A673 (cell line): ENCODE measurements at regions not wholly inside any gene's neighbourhood (a gene's known extent, or its start where the extent isn't known, plus 50 kb on each side); places are given as distances from the start of the nearest gene placed in this dataset.

Experiments
- BruUV-seq: library from RNA; stranded (reverse); fragments of 400-500 nt; replicated peaks from 2 replicates; lab custom pipeline; 2021; lab: Mats Ljungman, UMichigan
- CTCF ChIA-PET: fragments of 300-600 bp; sonication (Branson Sonifier 250); formaldehyde crosslinking; loops from one replicate; lab custom pipeline; 2022; ENCODE audit warnings: antibody characterized with exemption; lab: Charles Lee
- POLR2A ChIA-PET: fragments of 300-600 bp; sonication (Branson Sonifier 250); formaldehyde crosslinking; loops from one replicate; lab custom pipeline; 2022; ENCODE audit warnings: antibody characterized with exemption; ENCODE audit not compliant: low non-redundant PET; lab: Charles Lee
- DNase-seq: peaks from one replicate; pipeline ENCODE4 v3.0.0-alpha.2; 2015; ENCODE audit warnings: low spot score
- H3K27ac ChIP-seq: fragments of 200-600 bp; sonication (generic); 2 replicates; pipeline ENCODE4 v1.5.1; 2016; ENCODE audit warnings: mixed run types, low read depth, mild to moderate bottlenecking, mixed read lengths, antibody characterized with exemption, low read length; ENCODE audit not compliant: poor library complexity, severe bottlenecking
- H3K27me3 ChIP-seq: fragments of 200-600 bp; sonication (generic); replicated peaks from 2 replicates; pipeline ENCODE4 v1.6.1; 2017; ENCODE audit warnings: mixed run types, low read depth, mild to moderate bottlenecking, mixed read lengths, antibody characterized with exemption, low read length; ENCODE audit not compliant: insufficient read depth, poor library complexity
- H3K36me3 ChIP-seq: fragments of 200-600 bp; sonication (generic); 2 replicates; pipeline ENCODE4 v1.6.1; 2016; ENCODE audit warnings: mixed run types, mild to moderate bottlenecking, mixed read lengths, antibody characterized with exemption, low read length; ENCODE audit not compliant: insufficient read depth, poor library complexity, severe bottlenecking
- H3K4me1 ChIP-seq: fragments of 200-600 bp; sonication (generic); 2 replicates; pipeline ENCODE4 v1.6.1; 2017; ENCODE audit warnings: mixed run types, mild to moderate bottlenecking, mixed read lengths, antibody characterized with exemption, low read length; ENCODE audit not compliant: insufficient read depth, poor library complexity, severe bottlenecking
- H3K4me3 ChIP-seq: fragments of 200-600 bp; sonication (generic); 2 replicates; pipeline ENCODE4 v1.5.1; 2016; ENCODE audit warnings: low read depth, mixed run types, mild to moderate bottlenecking, mixed read lengths, low read length; ENCODE audit not compliant: poor library complexity, severe bottlenecking
- H3K9me3 ChIP-seq: fragments of 200-600 bp; sonication (generic); 2 replicates; pipeline ENCODE4 v1.6.1; 2016; ENCODE audit warnings: mixed run types, low read depth, mild to moderate bottlenecking, mixed read lengths, antibody characterized with exemption, low read length; ENCODE audit not compliant: poor library complexity, severe bottlenecking
- EZH2 ChIP-seq: fragments of 200-600 bp; sonication (generic); IDR thresholded peaks from 2 replicates; pipeline ENCODE4 v1.6.1; 2017; ENCODE audit warnings: borderline replicate concordance, low read depth, mild to moderate bottlenecking, mixed read lengths, antibody characterized with exemption, low read length; ENCODE audit not compliant: poor library complexity, severe bottlenecking
- intact Hi-C: fragments of 100-400 bp; cut with micrococcal nuclease; formaldehyde crosslinking; loops from one replicate; pipeline ENCODE4 v1.10.0; 2022; ENCODE audit not compliant: unreplicated experiment
- TF ChIP-seq, protein P1 (sequence below): fragments of 300-800, 200-600 bp; sonication (generic); conservative IDR thresholded peaks from 2 replicates; pipeline ENCODE4 v1.5.1; 2017; ENCODE audit warnings: low read depth, mild to moderate bottlenecking, antibody characterized with exemption, low read length, moderate library complexity, mixed read lengths

DNA sequence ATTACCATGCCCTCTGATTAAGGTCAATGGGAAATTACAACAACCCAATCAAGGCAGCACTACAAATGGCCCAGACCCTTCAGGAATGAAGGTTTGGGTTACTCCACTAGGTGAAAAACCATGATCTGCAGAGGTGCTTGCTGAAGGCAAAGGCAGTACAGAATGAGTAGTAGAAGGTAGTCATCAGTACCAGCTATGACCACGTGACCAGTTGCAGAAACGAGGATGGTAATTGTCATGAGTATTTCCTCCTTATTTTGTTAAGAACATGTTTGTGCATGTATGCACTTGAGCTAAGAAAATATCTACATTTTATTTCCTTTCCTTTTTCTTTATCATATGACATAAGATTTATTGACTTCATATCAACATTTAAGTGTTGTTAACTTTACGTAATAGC is 607.1 kb downstream of the KCNT2 start:
- CTCF ChIA-PET = no interaction called here
- no peak overlapping the region for H3K27ac ChIP-seq
- BruUV-seq = no TSS peak
- peaks cover 16% of the 10 kb centered on the region for H3K27me3 ChIP-seq
- POLR2A ChIA-PET = no interaction called here
- no peaks in the 10 kb centered on the region for H3K36me3 ChIP-seq
- no peak for DNase-seq
- H3K9me3 ChIP-seq = no peaks in the 10 kb centered on the region
- intact Hi-C loops = no loop called here
- H3K4me3 ChIP-seq = no peak overlapping the region
- no peaks in the 10 kb centered on the region for H3K4me1 ChIP-seq
- TF ChIP-seq, protein P1, sequence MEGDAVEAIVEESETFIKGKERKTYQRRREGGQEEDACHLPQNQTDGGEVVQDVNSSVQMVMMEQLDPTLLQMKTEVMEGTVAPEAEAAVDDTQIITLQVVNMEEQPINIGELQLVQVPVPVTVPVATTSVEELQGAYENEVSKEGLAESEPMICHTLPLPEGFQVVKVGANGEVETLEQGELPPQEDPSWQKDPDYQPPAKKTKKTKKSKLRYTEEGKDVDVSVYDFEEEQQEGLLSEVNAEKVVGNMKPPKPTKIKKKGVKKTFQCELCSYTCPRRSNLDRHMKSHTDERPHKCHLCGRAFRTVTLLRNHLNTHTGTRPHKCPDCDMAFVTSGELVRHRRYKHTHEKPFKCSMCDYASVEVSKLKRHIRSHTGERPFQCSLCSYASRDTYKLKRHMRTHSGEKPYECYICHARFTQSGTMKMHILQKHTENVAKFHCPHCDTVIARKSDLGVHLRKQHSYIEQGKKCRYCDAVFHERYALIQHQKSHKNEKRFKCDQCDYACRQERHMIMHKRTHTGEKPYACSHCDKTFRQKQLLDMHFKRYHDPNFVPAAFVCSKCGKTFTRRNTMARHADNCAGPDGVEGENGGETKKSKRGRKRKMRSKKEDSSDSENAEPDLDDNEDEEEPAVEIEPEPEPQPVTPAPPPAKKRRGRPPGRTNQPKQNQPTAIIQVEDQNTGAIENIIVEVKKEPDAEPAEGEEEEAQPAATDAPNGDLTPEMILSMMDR = no peak
- TF ChIP-seq EZH2 = no peak

DNA sequence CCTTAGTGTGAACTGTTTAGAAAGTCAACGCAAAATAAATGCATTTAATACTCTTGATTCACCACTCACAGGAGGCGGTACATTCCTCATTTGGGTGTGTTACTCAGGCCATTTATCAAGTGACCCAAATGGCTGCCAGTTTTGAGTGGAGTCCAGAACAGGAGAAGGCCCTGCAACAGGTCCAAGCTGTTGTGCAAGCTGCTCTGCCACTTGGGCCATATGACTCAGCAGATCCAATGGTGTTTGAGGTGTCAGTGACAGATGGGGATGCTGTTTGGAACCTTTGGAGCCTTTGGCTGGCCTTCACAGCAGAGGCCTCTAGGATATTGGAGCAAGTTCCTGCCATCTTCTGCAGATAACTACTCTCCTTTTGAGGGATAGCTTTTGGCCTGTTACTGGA is 609.2 kb downstream of the KCNT2 start:
- BruUV-seq = no TSS peak
- Histone ChIP-seq H3K27ac (no peak overlapping the region), H3K4me1 (no peaks in the 10 kb centered on the region), H3K27me3 (peaks cover 5% of the 10 kb centered on the region), H3K9me3 (no peaks in the 10 kb centered on the region), H3K4me3 (no peak overlapping the region), H3K36me3 (no peaks in the 10 kb centered on the region)
- ChIA-PET POLR2A (no interaction called here), CTCF (no interaction called here)
- intact Hi-C loops = no loop called here
- TF ChIP-seq EZH2 = no peak
- TF ChIP-seq, protein P1 = no peak
- DNase-seq = no peak

DNA sequence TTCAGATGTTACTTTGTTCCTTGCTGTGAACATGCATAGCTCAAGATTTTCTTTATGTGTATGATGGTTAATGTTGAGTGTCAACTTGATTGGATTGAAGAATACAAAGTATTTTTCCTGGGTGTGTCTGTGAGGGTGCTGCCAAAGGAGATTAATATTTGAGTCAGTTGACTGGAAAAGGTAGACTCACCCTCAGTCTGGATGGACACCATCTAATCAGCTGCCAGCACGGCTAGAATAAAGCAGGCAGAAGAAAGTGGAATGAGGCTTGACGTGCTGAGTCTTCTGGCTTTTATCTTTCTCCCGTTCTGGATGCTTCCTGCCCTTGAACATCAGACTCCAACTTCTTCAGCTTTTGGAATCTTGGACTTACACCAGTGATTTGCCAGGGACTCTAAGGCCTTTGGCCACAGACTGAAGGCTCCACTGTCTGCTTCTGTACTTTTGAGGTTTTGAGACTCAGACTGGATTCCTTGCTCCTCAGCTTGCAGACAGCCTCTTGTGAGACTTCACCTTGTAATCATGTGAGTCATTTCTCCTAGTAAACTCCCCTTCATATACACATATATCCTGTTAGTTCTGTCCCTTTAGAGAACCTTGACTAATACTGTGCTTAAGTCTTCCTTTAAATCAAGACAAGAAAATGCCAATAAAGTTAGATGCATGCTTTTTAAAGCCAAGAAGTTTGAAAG is 626.6 kb downstream of the KCNT2 start:
- H3K27ac ChIP-seq = no peak overlapping the region
- no peak overlapping the region for H3K4me3 ChIP-seq
- intact Hi-C loops = no loop called here
- CTCF ChIA-PET = no interaction called here
- no TSS peak for BruUV-seq
- TF ChIP-seq, protein P1 = no peak
- no peak for TF ChIP-seq EZH2
- no peak for DNase-seq
- H3K4me1 ChIP-seq = no peaks in the 10 kb centered on the region
- no peaks in the 10 kb centered on the region for H3K9me3 ChIP-seq
- POLR2A ChIA-PET = no interaction called here
- no peaks in the 10 kb centered on the region for H3K36me3 ChIP-seq
- peaks cover under 1% of the 10 kb centered on the region for H3K27me3 ChIP-seq
